ENCODE measurements at regions not wholly inside any gene's neighbourhood (a gene's known extent, or its start where the extent isn't known, plus 50 kb on each side); places are given as distances from the start of the nearest gene placed in this dataset.

- TF ChIP-seq, protein P1, sequence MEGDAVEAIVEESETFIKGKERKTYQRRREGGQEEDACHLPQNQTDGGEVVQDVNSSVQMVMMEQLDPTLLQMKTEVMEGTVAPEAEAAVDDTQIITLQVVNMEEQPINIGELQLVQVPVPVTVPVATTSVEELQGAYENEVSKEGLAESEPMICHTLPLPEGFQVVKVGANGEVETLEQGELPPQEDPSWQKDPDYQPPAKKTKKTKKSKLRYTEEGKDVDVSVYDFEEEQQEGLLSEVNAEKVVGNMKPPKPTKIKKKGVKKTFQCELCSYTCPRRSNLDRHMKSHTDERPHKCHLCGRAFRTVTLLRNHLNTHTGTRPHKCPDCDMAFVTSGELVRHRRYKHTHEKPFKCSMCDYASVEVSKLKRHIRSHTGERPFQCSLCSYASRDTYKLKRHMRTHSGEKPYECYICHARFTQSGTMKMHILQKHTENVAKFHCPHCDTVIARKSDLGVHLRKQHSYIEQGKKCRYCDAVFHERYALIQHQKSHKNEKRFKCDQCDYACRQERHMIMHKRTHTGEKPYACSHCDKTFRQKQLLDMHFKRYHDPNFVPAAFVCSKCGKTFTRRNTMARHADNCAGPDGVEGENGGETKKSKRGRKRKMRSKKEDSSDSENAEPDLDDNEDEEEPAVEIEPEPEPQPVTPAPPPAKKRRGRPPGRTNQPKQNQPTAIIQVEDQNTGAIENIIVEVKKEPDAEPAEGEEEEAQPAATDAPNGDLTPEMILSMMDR (conservative IDR thresholded peaks at IDR 0.05; ENCODE audit: low read length), result no peak
- TF ChIP-seq EZH2phosphoT487 (IDR thresholded peaks at IDR 0.05; ENCODE audit: borderline replicate concordance, low read depth, low read length), result no peak
These were observed 71.3 kb upstream of the TEX51 start for GRCh38 chr2:126827371-126827770.

Data from OCI-LY7 (cell line).